ENCODE measurements at regions not wholly inside any gene's neighbourhood (a gene's known extent, or its start where the extent isn't known, plus 50 kb on each side); places are given as distances from the start of the nearest gene placed in this dataset.

DNA sequence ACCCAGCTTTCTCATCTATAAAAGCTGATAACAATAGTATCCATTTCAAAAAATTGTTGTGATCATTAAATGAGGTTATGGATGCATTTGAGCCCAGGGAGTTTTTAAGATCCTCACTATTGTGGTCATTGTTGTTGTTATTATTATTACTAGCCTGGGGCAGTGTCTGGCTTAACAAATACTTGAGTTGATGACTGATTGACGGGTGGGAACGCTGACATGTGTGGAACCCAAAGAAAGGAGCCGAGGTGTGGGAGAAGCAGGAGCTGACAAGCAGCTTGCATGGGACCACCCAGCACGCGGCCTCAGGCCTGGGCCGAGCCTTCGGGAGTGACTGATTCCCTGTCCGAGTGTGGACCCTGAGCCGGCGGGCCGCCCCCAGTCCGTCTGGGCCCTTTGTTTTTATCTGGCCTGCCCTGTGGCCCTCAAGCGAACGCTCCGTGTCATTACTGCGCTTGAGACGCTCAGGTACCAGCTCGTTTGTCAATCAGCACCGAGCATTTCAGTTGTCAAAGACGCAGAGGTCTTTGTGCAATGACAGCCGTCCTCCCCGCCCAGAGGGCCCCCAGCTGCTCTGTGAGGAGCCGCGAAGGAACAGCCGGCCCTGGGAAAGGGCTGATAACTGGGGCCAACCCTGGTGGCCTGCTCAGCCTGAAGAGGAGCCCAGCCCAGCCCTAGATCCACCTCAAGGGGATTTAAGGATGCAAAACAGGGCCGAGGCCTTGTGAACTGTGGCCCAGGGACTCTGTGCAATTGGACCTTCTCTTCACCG is 132.9 kb upstream of the FOXF1 start:
- no peak for DNase-seq

DNA sequence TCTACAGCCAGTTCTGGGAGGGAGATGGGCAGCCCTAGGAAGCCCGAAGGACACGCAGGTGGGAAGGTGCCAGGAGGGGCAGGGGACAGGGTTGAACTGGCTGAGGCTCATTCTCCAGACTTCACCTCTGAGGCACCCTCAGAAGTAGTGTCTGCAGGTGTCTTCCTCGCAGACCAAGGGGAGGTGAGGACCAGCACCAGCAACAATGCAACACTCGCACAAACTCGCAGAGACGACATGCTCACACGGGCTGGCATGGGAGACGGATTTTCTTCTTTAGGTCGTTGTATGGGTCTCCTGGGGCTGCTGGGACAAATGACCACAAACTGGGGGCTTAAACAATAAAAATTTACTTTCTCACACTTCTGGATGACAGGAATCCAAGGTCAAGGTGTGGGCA is 132.2 kb upstream of the FOXF1 start:
- no peak for DNase-seq

DNA sequence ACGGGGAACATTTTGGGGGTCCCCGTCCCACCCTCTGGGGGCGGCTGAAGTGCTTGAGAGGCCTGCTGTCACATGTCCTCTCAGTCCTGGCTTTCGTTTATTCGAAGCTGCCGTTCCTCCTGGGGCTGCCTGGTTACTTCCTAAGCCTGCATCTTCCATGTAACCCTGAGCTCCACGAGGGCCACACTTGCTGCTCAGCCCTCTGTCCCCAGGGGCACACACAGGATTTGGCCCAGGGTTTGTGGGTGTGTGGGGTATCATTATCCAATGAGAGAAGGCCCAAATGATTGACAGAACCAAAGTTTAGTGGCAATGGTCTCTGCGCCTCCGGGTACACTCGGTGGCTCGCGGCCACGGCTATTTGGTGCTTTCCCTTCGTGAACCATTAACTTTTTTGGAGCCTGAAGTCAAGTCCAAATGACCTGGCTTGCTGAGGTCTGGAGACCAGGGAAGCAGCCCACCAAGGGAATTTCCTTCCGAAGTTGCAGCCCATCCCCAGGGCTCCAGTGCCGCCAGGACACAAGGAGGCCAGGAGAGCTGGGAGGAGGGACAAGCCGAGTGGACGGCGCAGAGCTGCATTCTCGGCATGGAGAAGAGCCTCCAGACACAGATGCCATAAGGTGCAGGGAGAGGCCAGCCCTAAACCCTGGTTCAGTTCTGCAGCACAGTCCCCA is 131.4 kb upstream of the FOXF1 start:
- no peak for DNase-seq

DNA sequence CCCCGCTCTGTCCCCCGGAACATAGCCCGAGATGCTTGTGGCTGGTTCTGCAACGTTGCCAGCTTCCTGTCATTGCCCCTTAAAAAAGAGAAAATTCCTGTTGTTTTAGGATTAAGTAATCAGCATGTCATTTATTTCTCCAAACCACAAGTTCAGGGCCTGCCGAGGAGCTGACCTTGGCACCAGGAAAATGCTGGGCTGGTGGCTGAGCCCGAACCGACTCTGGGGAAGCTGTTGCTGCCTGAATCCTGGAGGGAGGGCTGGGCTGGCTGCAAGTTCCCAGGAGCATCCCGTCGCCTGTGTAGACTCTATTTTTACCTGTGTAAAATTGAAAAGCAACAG is 130.9 kb upstream of the FOXF1 start:
- no peak for DNase-seq

DNA sequence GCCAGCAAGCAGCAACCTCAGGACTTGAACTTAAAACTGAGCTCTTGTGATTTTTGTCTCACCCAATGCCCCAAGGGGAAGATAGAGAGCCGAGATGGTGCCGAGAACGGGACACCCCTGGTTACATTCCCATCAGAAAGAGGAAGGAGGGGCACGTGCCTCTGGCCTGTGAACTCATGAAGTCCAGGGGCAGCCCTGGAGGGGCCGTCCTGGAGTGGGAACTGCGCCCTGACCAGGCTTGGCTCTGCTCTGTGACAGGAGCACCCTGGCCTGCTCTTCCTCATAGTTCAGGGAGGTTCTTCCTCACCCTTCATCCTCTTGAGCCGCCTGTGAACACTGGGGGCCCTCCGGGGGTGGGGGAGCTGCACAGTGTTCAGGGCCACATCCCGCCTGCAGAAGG is 130.3 kb upstream of the FOXF1 start:
- DNase-seq, result no peak

DNA sequence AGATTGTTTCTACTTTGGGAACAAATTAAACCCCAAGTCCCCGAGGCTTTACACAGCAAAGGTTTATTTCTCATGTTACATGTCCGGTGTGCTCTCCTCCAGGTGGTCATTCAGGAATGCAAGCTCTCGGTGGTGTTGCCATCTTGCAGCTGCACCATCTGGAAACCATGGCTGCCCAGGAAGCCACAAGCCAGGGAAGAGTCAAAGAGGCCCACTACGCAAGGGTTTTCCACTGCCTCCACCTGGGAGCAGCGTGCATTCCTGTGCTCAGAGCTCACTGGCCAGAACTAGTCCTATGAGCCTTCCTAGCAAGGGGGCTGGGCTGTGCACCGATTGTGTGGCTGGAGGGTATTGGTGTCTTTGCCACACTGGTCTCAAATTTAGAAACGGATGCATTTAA is 128.8 kb upstream of the FOXF1 start:
- DNase-seq, result no peak

DNA sequence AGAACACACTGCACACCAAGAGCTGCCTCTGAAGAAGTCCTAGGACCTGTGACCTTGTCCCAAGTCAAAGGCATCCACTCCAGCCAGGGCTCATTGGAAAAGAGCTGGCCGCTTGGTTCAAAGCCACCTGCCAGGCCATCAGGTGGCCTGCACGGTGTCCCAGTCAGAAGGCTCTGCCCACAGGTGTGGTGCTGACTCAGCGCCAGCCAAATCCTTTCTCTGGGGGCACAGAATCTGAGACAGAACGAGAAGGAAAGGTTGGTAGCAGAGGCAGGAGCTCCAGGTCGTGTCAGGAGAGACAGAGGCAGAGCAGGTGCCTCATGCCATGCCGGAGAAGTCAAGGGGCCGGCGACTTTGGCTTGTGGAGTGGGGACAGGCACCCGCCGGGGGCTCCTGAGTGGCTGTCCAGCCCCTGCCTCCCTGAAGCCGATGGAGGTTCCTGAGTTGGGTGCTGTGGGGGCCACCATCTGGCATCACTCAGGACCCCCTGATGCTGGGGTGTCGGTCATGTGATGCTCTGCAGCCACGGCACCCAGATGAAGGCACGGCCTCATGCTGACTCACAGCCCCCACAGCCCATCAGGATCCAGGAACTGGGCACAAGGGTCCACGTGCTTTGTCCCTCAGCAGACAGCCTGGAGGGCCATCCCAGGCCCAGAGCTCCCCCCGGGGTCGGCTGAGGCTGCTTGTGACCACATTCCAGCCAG is 128.1 kb upstream of the FOXF1 start:
- no peak for DNase-seq

DNA sequence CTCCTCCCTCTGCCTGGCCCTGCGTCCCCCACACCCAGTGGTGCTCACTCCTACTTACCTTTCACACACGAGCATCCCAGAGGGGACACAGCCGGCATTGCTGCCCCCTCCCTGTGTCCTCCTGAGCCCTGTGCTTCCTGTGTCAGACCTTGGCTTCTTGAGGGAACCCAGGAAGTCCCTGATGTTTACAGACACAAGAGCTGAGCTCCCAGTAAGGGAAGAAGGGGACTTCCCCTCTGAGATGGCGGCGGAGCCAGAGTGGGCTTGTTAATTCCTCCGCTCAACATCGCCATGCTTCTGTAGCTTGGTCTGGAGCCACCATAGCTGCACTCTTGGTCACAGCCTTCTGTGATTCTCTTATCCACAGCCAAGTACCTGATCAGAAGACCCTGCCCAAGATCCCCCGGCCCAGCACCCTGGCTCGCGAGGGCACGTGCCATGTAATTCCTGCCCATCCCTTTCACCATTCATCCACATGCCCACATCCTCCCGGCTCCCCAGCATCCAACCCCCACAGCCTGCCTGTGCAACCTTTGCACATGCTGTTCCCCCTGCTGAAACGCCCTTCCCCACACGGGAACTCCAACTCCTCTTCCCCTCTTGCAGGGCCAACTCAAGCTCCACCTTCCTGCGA is 127.4 kb upstream of the FOXF1 start:
- no peak for DNase-seq

DNA sequence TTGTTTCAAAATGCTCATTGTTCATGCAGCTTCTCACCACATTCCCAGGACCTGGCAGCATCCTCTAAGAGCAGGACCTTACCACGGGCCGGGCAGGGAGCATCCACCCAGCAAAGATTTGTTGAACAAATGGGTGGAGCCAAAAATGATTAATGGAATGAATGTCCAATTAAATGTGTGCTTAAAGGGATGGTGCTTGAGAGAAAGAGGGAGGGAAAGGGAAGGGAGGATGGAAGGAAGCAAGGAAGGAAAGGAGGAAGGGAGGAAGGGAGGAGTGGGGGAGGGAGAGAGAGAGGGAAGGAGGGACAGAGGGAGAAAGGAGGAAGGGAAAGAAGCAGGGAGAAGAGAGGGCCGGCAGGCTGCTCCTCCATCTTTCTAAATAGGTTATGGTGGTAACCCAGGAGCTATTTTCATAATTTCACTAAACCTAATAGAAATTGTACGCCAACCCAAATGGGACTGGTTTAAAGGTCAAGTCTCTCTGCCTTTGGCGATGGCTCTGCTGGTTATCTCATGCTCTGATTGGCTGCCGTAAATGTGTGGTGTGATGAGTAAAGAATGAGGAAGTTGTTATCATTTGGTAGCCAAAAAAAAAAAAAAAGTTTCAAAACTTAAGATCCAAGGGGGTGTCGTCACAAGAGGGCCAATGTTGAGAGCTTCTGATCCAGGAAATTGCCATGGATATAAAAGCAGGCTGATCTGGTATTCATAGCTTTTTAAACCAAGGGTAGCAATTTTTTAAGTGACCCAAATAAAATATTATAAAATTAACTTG is 126.7 kb upstream of the FOXF1 start:
- DNase-seq, result no peak

DNA sequence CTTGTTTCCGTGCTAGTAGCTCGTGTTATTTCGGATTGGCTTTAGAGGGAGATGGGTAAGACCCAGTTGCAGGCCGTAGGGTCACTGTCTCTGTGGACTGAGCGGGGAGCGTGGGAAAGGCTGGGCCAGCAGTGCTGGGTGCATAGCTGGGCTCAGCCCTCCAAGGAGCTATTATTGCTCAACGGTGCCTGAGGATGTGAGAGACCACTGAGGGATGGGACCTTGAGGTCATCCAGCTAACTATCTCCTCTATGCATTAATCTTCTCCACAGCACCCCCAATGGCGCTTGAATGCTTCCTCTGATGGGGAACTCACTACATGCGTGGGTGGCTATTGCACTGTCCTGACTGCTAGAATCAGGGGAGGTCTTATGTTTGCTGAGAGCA is 126.1 kb upstream of the FOXF1 start:
- DNase-seq, result no peak

DNA sequence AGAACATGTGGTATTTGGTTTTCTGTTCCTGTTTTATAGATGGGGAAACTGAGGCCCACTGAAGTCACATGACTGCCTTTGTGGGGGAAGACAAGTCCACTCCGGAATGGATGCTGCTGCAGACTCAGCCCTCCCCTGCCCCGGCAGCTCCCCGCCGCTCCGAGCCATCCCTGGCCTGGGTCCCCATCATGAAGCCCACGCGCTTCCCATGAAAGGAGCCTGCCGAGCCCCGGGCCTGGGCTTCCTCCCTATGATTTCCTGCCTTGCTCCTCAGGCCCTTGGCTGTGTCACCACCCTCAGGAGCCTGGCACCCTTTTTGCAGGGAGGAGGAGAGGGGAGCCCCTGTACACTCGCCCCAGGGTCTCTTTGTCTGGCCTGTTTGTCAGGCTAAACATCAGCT is 125.3 kb upstream of the FOXF1 start:
- no peak for DNase-seq

DNA sequence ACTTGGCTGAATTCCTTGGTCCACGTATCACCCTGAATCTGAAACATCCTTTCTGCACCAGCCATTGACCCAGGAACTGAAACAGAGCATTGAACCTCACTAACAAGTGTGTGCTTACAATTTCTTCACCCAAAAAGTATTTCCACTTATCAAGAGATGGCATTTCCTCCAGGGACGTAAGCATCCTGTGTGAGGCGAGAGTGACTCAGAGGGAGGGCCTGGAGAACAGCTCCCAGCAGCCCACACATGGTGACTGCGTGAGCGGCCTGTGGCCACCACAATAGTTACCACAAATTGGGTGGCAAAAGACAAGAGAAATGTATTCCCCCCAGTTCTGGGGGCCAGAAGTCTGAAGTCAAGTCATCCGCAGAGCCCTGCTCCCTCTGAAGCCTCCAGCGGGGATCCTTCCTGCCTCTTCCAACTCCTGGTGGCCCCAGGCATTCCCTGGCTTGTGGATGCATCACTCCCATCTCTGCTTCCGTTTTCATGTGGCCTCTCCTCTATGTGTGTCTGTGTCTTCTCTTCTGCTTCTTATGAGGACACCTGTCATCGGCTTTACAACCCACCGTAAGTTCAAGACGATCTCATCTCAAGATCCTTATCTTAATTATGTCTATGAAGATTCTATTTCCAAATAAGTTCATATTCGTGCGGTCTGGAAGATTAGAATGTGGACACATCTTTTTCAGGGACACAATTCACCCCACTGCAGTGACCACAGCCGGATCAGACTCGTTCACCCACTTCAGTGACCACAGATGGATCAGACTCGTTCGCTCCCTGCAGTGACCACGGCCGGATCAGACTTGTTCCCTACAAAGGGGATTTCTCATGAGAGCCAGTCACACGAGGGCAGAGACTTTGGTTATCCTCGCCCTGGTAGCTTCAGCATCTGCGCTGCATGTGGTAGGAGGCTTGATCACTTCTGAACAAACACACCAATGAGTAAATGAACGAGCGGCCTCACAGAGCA is 122.6 kb upstream of the FOXF1 start:
- no peak for DNase-seq

DNA sequence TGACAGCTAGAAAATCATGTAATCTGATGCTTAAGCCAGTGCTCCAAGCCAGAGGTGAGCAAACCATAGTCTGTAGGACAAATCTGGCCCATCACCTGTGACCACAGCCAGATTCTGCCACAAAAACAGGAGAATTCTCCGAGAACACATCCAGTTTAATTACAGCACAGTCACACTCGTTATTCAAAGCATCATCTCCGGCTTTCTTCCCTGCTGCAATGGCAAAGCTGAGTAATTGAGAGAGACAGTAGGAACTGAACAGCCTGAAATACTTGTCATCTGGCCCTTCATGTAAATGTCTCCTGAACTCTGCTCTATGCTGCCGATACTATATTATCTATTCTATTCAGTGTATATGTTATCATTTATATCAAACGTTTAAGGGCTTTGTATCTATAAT is 121.4 kb upstream of the FOXF1 start:
- no peak for DNase-seq

DNA sequence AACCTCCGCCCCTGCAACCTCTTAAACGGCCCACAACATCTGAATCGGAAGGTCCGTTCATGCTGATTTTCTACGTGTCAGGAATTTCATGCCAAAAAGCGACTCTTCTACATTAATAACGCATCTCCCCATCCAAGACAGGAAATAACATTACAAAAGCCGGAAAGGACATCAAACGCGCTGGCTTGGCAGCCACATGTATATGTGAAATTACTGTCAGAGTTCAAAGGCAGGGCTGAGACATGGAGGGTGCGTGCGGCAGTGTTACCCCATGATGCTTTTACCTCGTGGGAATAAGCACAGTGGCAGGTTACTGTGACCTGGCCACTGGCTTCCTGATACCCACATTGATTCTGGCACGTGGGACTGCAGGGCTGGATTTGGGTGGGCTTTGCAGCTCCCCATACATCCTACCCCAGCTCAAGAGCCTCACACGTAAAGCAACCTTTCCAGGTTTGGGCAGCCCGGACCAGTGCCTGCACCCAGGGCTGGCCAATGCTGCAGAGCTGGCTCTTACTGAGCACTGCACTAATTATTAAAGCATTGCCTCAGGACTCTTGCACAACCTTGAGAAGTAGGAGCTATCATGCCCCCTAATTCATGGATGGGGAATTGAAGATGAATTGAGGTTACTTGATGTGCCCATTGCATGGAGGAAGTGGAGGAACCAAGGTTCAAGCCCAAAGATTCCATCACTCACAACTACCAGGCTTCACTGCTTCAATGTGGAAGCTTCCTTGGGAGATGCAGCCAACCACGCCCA is 120.6 kb upstream of the FOXF1 start:
- no peak for DNase-seq

DNA sequence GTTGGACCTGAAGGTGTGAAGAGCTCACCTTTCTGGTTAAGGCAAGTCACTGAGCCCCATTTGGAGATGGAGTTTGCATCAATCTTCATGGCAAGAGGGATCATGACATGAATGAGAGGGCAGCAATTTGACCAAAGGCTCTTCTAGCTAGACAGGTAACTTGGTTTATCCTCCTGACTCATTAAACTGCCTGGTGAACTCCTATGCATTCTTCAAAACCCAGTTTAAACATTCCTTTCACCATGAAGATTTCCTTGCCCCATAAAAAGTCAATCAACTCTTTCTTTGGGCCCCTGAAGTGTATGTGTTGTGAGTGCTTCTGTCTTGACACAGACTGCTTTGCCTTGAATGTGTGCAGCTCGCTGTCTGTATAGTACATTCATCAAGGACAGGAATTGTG is 120.0 kb upstream of the FOXF1 start:
- no peak for DNase-seq

DNA sequence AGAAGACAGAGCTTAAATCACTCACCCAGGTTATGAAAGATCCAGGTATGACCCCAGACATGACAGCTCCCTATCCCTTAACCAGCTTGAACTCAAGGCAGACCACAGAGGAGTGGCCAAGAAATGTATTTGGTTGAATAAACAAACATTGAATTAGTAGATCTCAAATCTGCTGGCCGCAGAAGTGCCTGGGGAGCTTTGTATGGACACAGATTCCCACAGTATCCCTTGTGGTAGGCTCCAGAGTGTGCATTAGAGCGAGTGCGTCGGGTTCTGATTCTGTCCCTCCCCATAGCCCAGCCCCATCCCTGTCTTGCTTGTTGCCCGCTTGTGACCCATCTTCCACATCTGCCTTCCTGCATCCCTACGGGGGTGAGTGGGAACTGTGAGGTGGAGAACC is 118.8 kb upstream of the FOXF1 start:
- no peak for DNase-seq

DNA sequence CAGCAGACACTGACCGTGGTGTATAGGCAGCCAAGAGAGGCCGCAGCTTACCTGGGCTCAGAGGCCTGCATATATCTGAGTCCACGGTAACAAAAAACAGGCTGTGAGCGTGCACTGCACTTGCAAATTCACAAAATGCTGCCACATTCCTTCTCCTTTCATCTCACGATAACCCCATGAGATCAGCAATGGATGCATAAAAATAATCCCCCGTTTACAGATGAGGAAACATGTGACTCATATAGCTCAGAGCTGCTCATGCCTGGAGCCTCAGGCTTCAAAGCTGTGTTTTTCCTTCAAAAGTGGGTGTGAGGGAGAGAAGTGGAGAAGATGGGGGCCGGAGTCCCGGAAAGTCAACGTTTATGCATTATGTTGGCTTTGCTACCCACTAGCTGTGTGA is 118.3 kb upstream of the FOXF1 start:
- no peak for DNase-seq

DNA sequence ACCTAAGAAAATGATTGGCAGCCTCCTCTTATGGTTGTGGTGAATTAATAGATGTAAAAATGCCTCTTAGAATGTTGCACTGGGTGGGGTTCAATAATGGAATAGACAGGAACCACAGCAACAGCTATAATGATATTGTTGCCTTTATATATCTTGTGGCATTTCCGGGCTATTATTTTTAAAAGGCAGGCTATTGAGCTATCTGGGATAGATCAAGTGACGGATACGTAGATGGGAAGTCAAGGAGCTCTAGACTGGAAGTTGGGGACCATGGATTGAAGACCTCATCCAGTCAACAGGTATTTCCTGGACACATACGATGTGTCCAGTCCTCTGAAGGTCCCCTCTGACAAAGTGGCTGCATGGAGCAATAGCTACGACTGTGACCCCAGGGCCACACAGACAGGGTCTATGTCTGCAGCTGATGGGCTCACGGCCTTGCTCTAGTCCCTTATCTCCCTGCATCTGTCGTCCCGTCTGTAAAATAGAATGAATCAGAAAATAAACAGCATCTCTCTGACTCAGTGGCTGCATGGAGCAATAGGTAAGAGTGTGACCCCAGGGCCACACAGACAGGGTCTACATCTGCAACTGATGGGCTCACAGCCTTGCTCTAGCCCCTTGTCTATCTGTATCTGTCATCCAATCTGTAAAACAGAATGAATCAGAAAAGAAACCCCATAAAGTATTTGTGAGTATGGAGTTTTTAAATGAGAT is 117.7 kb upstream of the FOXF1 start:
- no peak for DNase-seq

DNA sequence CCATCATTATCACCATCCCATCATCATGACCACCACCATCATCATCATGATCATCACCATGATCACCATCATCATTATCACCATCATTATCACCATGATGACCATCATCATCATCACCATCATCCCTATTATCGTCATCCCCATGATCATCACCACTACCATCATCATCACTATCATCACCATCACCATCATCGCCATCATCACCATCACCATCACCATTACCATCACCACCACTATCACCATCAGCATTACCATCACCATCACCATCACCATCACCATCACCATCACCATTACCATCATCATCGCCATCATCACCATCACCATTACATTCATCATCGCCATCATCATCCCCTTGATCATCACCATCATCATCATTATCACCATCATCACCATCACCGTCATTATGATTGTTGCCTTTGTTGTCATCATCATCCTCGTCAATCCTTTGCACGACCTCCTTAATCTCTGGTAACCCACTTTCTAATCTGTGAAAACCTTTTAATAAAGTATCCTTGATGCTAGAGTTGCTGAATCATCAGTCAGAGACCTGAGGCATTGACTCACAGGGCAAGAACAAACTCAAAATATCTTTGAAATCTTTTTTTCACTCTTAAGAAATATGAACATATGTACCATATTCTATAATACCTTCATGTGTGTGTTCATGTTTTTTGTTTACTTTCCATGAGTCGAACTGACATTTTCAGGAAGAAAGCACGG is 116.3 kb upstream of the FOXF1 start:
- DNase-seq, result no peak

DNA sequence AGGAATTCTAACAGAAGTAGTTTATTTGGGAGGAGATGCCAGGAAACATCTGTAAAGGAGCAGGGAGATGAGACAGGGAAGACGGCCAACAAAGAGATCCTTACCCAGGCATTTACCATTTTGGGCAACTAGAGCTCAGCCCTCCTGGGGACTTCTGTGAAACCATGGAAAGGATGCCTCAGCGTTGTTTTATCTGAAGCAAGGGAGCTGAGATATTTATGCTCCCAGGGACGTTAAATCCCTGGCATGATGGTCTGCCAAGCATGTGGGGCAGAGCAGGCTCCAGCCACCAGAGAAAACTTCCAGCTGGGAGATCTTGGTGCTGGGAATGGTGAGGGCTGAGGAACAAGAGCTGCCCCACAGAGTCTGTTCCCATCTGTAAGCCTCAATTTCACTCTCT is 114.8 kb upstream of the FOXF1 start:
- no peak for DNase-seq
